Ishikawa (cell line): ENCODE measurements at regions not wholly inside any gene's neighbourhood (a gene's known extent, or its start where the extent isn't known, plus 50 kb on each side); places are given as distances from the start of the nearest gene placed in this dataset.

Experiments used
- CEBPB ChIP-seq: IDR thresholded peaks from 2 replicates; pipeline ENCODE4 v1.6.1; 2012
- CREB1 ChIP-seq: IDR thresholded peaks from 2 replicates; pipeline ENCODE4 v1.6.1; 2012; ENCODE audit warnings: low read depth
- EGR1 ChIP-seq: IDR thresholded peaks from 2 replicates; pipeline ENCODE4 v1.6.1; 2012
- EP300 ChIP-seq: IDR thresholded peaks from 2 replicates; pipeline ENCODE4 v1.6.1; 2012; ENCODE audit warnings: borderline replicate concordance
- FOXM1 ChIP-seq: IDR thresholded peaks from 2 replicates; pipeline ENCODE4 v1.6.1; 2012; ENCODE audit warnings: low read depth, borderline replicate concordance
- NFIC ChIP-seq: IDR thresholded peaks from 2 replicates; pipeline ENCODE4 v1.6.1; 2012
- RAD21 ChIP-seq: IDR thresholded peaks from 2 replicates; pipeline ENCODE4 v1.6.1; 2012; ENCODE audit warnings: low read depth
- TAF1 ChIP-seq: IDR thresholded peaks from 2 replicates; pipeline ENCODE4 v1.6.1; 2012; ENCODE audit warnings: low read depth, mild to moderate bottlenecking
- TCF12 ChIP-seq: IDR thresholded peaks from 2 replicates; pipeline ENCODE4 v1.6.1; 2012; ENCODE audit warnings: low read depth
- TEAD4 ChIP-seq: IDR thresholded peaks from 2 replicates; pipeline ENCODE4 v1.6.1; 2012
- USF1 ChIP-seq: IDR thresholded peaks from 2 replicates; pipeline ENCODE4 v1.6.1; 2012
- YY1 ChIP-seq: IDR thresholded peaks from 2 replicates; pipeline ENCODE4 v1.6.1; 2012; ENCODE audit warnings: low read depth
- ZBTB7A ChIP-seq: IDR thresholded peaks from 2 replicates; pipeline ENCODE4 v1.6.1; 2012; ENCODE audit warnings: low read depth
- TF ChIP-seq, protein P1 (sequence below): IDR thresholded peaks from 2 replicates; pipeline ENCODE4 v1.6.1; 2012
- TF ChIP-seq, protein P2 (sequence below): IDR thresholded peaks from 2 replicates; pipeline ENCODE4 v1.6.1; 2012; ENCODE audit warnings: low read depth, mild to moderate bottlenecking

- TF ChIP-seq CREB1 (no peak), TAF1 (no peak), TCF12 (no peak), YY1 (no peak), EP300 (no peak), ZBTB7A (no peak), EGR1 (no peak), CEBPB (no peak), USF1 (no peak), NFIC (no peak), TEAD4 (no peak), RAD21 (no peak), FOXM1 (no peak)
- TF ChIP-seq, protein P1, sequence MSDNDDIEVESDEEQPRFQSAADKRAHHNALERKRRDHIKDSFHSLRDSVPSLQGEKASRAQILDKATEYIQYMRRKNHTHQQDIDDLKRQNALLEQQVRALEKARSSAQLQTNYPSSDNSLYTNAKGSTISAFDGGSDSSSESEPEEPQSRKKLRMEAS = no peak
- TF ChIP-seq, protein P2, sequence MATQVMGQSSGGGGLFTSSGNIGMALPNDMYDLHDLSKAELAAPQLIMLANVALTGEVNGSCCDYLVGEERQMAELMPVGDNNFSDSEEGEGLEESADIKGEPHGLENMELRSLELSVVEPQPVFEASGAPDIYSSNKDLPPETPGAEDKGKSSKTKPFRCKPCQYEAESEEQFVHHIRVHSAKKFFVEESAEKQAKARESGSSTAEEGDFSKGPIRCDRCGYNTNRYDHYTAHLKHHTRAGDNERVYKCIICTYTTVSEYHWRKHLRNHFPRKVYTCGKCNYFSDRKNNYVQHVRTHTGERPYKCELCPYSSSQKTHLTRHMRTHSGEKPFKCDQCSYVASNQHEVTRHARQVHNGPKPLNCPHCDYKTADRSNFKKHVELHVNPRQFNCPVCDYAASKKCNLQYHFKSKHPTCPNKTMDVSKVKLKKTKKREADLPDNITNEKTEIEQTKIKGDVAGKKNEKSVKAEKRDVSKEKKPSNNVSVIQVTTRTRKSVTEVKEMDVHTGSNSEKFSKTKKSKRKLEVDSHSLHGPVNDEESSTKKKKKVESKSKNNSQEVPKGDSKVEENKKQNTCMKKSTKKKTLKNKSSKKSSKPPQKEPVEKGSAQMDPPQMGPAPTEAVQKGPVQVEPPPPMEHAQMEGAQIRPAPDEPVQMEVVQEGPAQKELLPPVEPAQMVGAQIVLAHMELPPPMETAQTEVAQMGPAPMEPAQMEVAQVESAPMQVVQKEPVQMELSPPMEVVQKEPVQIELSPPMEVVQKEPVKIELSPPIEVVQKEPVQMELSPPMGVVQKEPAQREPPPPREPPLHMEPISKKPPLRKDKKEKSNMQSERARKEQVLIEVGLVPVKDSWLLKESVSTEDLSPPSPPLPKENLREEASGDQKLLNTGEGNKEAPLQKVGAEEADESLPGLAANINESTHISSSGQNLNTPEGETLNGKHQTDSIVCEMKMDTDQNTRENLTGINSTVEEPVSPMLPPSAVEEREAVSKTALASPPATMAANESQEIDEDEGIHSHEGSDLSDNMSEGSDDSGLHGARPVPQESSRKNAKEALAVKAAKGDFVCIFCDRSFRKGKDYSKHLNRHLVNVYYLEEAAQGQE = no peak
Observed at GRCh38 chr1:29470788-29471119, 234.4 kb downstream of the PTPRU start.

- TF ChIP-seq EGR1 (no peak), YY1 (no peak), TAF1 (no peak), FOXM1 (no peak), CREB1 (no peak), CEBPB (no peak), RAD21 (no peak)
- TF ChIP-seq, protein P1 = no peak
- TF ChIP-seq, protein P2 = no peak
Observed at GRCh38 chr1:29470087-29470787, 233.9 kb downstream of the PTPRU start.

GRCh38 chr1:29469457-29469856 is 233.1 kb downstream of the PTPRU start:
- TF ChIP-seq, protein P2 = no peak

DNA sequence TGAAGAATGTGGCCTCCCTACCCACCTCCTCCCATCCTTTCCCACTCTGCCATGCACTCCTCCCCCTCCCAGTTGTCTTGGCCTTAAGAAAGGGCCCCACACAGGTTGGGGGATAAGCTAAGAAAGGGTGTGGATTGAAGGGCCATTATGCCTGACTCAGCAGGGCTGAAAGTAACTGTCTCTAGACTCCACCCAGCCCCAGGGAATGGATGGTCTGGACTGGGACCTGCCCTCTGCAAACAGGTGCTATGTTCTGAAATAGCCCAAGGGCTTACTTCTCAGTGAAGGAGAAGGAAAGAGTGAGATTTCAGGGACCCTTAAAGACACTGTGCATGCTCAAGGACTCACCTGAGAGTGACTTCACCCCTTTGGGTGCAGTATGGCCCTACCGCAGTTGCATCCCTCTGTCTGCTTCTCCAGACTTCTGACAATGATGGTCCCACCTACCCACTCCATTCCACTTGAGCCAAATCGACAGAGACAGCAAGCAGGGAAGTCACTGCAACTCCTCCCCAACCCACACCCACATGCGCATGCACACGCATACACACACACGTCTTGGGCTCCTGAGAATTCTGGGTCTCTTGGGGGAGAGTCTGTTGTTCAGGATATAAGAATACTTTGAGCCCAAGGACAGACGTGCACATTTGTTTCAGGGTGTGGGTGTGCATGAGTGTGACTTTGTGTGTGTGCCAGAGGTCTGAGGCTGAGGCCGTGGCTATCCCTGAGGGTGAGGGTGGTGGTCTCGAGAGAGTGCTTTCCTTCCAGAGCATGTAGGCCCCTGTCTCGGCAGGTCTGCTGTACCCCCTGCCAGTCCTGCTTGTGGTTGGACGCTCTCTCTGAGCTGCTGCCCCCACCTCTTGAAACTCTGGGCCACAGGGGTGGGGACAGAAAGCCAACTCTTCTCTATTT is 231.9 kb downstream of the PTPRU start:
- TF ChIP-seq ZBTB7A (no peak), TAF1 (no peak), YY1 (no peak), NFIC (no peak), EP300 (no peak), USF1 (no peak), CEBPB (no peak), TCF12 (no peak), TEAD4 (no peak), CREB1 (no peak), RAD21 (no peak)
- TF ChIP-seq, protein P1 = no peak
